ENCODE measurements at regions not wholly inside any gene's neighbourhood (a gene's known extent, or its start where the extent isn't known, plus 50 kb on each side); places are given as distances from the start of the nearest gene placed in this dataset.

DNA sequence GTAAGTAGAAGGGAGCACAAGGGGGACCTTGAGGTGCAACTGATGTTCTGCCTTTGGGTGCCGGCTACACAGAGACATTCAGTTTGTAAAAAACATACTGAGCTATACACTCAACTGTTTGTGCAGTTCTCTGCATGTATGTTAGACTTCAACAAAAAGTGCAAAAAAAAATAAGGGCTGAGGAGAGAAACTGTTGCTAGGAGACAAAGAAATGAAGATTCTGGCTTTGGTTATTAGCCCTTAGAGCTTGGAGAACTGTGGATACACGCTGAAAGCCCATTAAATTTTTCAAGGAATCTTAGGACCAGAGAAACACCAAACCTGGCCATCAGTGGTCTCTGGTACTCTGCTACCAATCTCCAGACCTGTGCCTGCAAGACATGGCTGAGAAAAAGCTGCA, 207.6 kb upstream of the NSMCE3 start:
- Mint-ChIP-seq H3K4me1 (peaks cover 8% of the 10 kb centered on the region), H3K27ac (no peak overlapping the region), H3K27me3 (ENCODE audit: insufficient read depth, low read depth) (peaks cover 2% of the 10 kb centered on the region), H3K4me3 (no peak overlapping the region), H3K9me3 (peaks cover 4% of the 10 kb centered on the region), H3K36me3 (peaks cover 3% of the 10 kb centered on the region)
- H4K20me1 ChIP-seq (ENCODE audit: low read depth): no peaks in the 10 kb centered on the region
- no peaks in the 10 kb centered on the region for H3F3A ChIP-seq (ENCODE audit: low read depth)
- no peaks in the 10 kb centered on the region for H3K36me3 ChIP-seq
- no peak overlapping the region for H3K4me3 ChIP-seq
- H3K9me3 ChIP-seq (ENCODE audit: low read depth): no peaks in the 10 kb centered on the region
- H3K79me2 ChIP-seq (ENCODE audit: low read depth): no peaks in the 10 kb centered on the region
- H3K4me1 ChIP-seq: no peaks in the 10 kb centered on the region
- H3K9ac ChIP-seq: no peak overlapping the region
- no peak overlapping the region for H3K27ac ChIP-seq
- H2AFZ ChIP-seq (replicated peaks): no peak overlapping the region
- no peak for DNase-seq (ENCODE audit: low spot score)
- no peak for TF ChIP-seq EZH2phosphoT487 (IDR thresholded peaks at IDR 0.05)
- TF ChIP-seq, protein P1, sequence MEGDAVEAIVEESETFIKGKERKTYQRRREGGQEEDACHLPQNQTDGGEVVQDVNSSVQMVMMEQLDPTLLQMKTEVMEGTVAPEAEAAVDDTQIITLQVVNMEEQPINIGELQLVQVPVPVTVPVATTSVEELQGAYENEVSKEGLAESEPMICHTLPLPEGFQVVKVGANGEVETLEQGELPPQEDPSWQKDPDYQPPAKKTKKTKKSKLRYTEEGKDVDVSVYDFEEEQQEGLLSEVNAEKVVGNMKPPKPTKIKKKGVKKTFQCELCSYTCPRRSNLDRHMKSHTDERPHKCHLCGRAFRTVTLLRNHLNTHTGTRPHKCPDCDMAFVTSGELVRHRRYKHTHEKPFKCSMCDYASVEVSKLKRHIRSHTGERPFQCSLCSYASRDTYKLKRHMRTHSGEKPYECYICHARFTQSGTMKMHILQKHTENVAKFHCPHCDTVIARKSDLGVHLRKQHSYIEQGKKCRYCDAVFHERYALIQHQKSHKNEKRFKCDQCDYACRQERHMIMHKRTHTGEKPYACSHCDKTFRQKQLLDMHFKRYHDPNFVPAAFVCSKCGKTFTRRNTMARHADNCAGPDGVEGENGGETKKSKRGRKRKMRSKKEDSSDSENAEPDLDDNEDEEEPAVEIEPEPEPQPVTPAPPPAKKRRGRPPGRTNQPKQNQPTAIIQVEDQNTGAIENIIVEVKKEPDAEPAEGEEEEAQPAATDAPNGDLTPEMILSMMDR (IDR thresholded peaks at IDR 0.05): no peak
- H3K27me3 ChIP-seq: no peaks in the 10 kb centered on the region
- H3K4me2 ChIP-seq: no peak overlapping the region

DNA sequence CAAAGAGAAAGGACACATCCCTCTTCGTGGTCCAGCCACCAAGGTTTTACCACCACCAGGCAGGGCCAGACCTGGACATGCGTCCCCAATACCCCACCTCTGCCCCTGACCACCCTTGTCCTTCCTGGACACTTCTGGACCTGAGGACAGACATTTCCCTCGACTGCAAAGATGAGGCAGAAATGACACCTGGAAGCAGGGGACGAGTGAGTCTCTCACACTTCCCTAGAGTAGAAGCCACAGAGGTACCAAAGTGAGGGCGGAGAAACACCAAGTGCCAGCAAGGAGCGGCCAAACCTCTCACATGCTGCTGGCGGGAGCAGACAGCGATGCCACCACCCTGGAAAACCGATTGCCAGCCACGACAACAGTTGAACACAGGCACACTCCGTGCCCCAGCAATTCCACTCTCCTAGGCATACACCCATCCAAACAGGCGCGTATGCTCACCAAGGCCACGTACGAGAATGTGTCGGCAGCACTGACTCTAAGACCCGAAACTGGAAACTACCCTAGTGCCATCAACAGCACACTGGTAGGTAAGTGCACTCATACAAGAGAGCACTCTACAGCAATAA, 207.0 kb upstream of the NSMCE3 start:
- DNase-seq (ENCODE audit: low spot score): no peak
- H3K4me2 ChIP-seq: no peak overlapping the region
- H3K36me3 ChIP-seq: no peaks in the 10 kb centered on the region
- H3K27ac ChIP-seq: no peak overlapping the region
- H3K27me3 ChIP-seq: no peaks in the 10 kb centered on the region
- Mint-ChIP-seq H3K27ac (no peak overlapping the region), H3K4me1 (peaks cover 13% of the 10 kb centered on the region), H3K9me3 (peaks cover 4% of the 10 kb centered on the region), H3K27me3 (ENCODE audit: insufficient read depth, low read depth) (peaks cover 2% of the 10 kb centered on the region), H3K4me3 (no peak overlapping the region), H3K36me3 (peaks cover 3% of the 10 kb centered on the region)
- no peaks in the 10 kb centered on the region for H3K9me3 ChIP-seq (ENCODE audit: low read depth)
- TF ChIP-seq, protein P1 (IDR thresholded peaks at IDR 0.05): no peak
- TF ChIP-seq EZH2 (IDR thresholded peaks at IDR 0.05) (no peak), EZH2phosphoT487 (IDR thresholded peaks at IDR 0.05) (no peak)
- H4K20me1 ChIP-seq (ENCODE audit: low read depth): no peaks in the 10 kb centered on the region
- H3K79me2 ChIP-seq (ENCODE audit: low read depth): no peaks in the 10 kb centered on the region
- peaks cover 5% of the 10 kb centered on the region for H3K4me1 ChIP-seq
- H3K9ac ChIP-seq: no peak overlapping the region
- no peak overlapping the region for H3K4me3 ChIP-seq
- no peak overlapping the region for H2AFZ ChIP-seq (replicated peaks)
- no peaks in the 10 kb centered on the region for H3F3A ChIP-seq (ENCODE audit: low read depth)

DNA sequence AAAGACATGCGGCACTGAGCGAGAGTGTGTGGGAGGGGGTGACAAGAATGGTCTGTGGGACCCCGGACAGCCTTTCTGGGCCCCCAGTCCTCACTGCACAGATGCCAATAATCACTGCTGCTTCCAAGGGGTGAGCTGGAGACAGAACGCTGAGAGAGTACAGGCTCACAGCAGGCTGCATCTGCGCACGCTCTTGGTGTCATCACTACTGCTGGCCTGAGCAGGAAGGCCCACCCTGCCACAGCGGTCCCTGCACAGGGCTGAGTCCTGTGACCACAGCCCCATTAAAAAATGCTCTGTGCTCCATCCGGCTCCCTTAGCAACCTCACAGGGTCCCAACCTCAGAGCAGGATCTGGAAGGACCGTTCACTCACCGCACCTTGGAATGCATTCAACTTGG, 205.5 kb upstream of the NSMCE3 start:
- Mint-ChIP-seq H3K9me3 (peaks cover 4% of the 10 kb centered on the region), H3K27ac (no peak overlapping the region), H3K4me1 (peaks cover 19% of the 10 kb centered on the region), H3K27me3 (ENCODE audit: insufficient read depth, low read depth) (no peaks in the 10 kb centered on the region), H3K36me3 (peaks cover 3% of the 10 kb centered on the region), H3K4me3 (no peak overlapping the region)
- no peak overlapping the region for H3K4me3 ChIP-seq
- TF ChIP-seq, protein P1 (IDR thresholded peaks at IDR 0.05): no peak
- no peak for TF ChIP-seq EZH2 (IDR thresholded peaks at IDR 0.05)
- no peak for TF ChIP-seq EZH2phosphoT487 (IDR thresholded peaks at IDR 0.05)
- no peak overlapping the region for H3K9ac ChIP-seq
- DNase-seq (ENCODE audit: low spot score): no peak
- H3K36me3 ChIP-seq: no peaks in the 10 kb centered on the region
- no peak overlapping the region for H3K27ac ChIP-seq
- H2AFZ ChIP-seq (replicated peaks): no peak overlapping the region
- H3K9me3 ChIP-seq (ENCODE audit: low read depth): no peaks in the 10 kb centered on the region
- no peaks in the 10 kb centered on the region for H3K27me3 ChIP-seq
- H3K79me2 ChIP-seq (ENCODE audit: low read depth): no peaks in the 10 kb centered on the region
- H3K4me2 ChIP-seq: no peak overlapping the region
- no peaks in the 10 kb centered on the region for H4K20me1 ChIP-seq (ENCODE audit: low read depth)
- H3F3A ChIP-seq (ENCODE audit: low read depth): no peaks in the 10 kb centered on the region
- H3K4me1 ChIP-seq: peaks cover 16% of the 10 kb centered on the region
